Uterus (tissue), 2 donors: ENCODE measurements at regions not wholly inside any gene's neighbourhood (a gene's known extent, or its start where the extent isn't known, plus 50 kb on each side); places are given as distances from the start of the nearest gene placed in this dataset.

ENCODE experiments used
- POLR2A ChIP-seq, 2 donors: fragments of 450-650 bp; IDR thresholded peaks; one replicate each; pipeline ENCODE4 v1.6.1; 2016; ENCODE audit warnings: antibody characterized with exemption in 2 of 2, mild to moderate bottlenecking in 1 of 2, moderate library complexity in 1 of 2
- TF ChIP-seq, protein P1 (sequence below), 4 experiments: fragments of 200-600 bp in 2 of 4; fragments of 450-650 bp in 2 of 4; sonication (generic) in 2 of 4; IDR thresholded peaks; one replicate each; pipeline ENCODE4 v1.5.1; 2016 to 2019; ENCODE audit warnings: antibody characterized with exemption in 4 of 4, mild to moderate bottlenecking in 2 of 4, moderate library complexity in 1 of 4

DNA sequence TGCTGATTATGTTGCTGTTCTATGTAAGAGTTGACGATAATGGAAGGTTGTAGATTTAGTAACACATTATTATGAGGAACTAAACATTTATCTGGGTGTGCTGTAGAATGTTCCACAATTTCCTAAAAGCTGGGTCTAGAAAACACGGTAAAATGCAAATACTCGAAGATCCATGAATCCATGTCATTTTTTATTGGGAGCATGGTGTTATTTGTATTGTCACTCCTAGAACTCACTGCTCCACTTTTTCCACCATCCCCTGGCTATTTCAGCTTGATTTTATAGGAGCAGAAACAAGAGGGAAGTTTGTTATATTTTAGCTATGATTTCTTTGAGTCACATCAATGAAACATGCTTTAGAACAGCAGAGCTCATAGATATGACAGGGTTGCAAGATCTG lies 155.0 kb upstream of the ANK2 start:
- TF ChIP-seq, protein P1, sequence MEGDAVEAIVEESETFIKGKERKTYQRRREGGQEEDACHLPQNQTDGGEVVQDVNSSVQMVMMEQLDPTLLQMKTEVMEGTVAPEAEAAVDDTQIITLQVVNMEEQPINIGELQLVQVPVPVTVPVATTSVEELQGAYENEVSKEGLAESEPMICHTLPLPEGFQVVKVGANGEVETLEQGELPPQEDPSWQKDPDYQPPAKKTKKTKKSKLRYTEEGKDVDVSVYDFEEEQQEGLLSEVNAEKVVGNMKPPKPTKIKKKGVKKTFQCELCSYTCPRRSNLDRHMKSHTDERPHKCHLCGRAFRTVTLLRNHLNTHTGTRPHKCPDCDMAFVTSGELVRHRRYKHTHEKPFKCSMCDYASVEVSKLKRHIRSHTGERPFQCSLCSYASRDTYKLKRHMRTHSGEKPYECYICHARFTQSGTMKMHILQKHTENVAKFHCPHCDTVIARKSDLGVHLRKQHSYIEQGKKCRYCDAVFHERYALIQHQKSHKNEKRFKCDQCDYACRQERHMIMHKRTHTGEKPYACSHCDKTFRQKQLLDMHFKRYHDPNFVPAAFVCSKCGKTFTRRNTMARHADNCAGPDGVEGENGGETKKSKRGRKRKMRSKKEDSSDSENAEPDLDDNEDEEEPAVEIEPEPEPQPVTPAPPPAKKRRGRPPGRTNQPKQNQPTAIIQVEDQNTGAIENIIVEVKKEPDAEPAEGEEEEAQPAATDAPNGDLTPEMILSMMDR (IDR thresholded peaks at IDR 0.05), result no peak
- TF ChIP-seq POLR2A (IDR thresholded peaks at IDR 0.05), result no peak
